Hepatocyte (in vitro differentiated cells): ENCODE measurements at regions not wholly inside any gene's neighbourhood (a gene's known extent, or its start where the extent isn't known, plus 50 kb on each side); places are given as distances from the start of the nearest gene placed in this dataset.

Source experiments
- CTCF ChIP-seq: fragments of 200-600 bp; sonication (generic); IDR thresholded peaks from 2 replicates; pipeline ENCODE4 v1.5.1; 2016; ENCODE audit warnings: antibody characterized with exemption, mild to moderate bottlenecking; ENCODE audit not compliant: poor library complexity
- EZH2 ChIP-seq: fragments of 200-600 bp; sonication (generic); IDR thresholded peaks from 2 replicates; pipeline ENCODE4 v1.6.1; 2016; ENCODE audit warnings: antibody characterized with exemption, mild to moderate bottlenecking, borderline replicate concordance

- TF ChIP-seq CTCF: no peak
- no peak for TF ChIP-seq EZH2
Observed at GRCh38 chr4:159512348-159512747, 409.5 kb downstream of the RAPGEF2 start.
